ENCODE measurements at regions not wholly inside any gene's neighbourhood (a gene's known extent, or its start where the extent isn't known, plus 50 kb on each side); places are given as distances from the start of the nearest gene placed in this dataset.

DNA sequence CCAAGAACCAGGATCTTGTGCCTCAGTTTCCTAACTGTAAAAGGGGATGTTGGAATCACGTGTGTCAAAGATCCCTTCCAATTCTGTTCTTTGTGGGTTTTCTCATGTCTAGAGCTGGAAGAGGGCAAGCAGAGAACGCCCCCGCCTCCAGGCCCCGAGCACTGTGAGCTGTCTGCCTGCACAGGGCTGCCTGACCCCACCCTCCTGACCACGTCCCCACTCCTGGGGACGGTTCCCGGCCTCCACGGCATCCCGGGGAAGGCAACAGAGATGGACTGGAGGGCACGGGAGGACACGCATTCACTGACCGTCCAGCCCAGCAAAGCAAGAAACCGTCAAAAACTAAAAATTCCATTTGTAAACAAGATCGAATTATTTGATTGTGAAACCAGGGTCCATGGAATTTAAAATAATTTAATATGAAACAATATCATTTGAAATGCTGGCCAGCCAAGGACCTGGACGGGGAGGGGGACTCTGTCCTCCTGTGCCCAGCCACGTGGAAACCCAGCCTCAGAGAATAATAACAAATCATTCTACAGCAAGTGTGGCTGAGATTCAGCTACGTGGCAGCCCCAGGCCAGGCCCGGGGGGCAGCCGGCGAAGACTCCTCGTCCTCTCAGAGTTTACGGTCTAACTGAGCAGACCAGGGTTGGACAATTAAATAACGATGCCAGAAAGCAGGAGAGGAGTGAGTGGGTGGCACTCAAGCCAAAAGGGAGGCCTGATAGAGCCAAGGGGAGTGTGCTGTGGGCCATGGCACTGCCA lies 87.3 kb upstream of the DIO3 start:
- no peaks in the 10 kb centered on the region for H3K4me1 ChIP-seq (ENCODE audit: insufficient read depth, low read length, poor library complexity, severe bottlenecking)
- H3K9me2 ChIP-seq (ENCODE audit: insufficient read depth, low read length): no peaks in the 10 kb centered on the region
- H2AFZ ChIP-seq (ENCODE audit: low read length): no peak overlapping the region
- ChIA-PET POLR2A (no interaction called here), CTCF (ENCODE audit: unreplicated experiment) (no interaction called here)
- no peaks in the 10 kb centered on the region for H3K36me3 ChIP-seq (ENCODE audit: insufficient read depth, low read length)
- H3K9me3 ChIP-seq (ENCODE audit: low read length): no peaks in the 10 kb centered on the region
- intact Hi-C loops (cut with micrococcal nuclease; ENCODE audit: unreplicated experiment): no loop called here
- H3K4me2 ChIP-seq (ENCODE audit: low read length): no peak overlapping the region
- H3K79me2 ChIP-seq (ENCODE audit: insufficient read depth, low read depth, low read length): no peaks in the 10 kb centered on the region
- H4K20me1 ChIP-seq (ENCODE audit: insufficient read depth, low read length): no peaks in the 10 kb centered on the region
- no peak for DNase-seq (ENCODE audit: low spot score)
- no peak overlapping the region for H3K27ac ChIP-seq (ENCODE audit: low read depth, low read length, poor library complexity, severe bottlenecking)
- TF ChIP-seq EZH2phosphoT487 (IDR thresholded peaks at IDR 0.05; ENCODE audit: borderline replicate concordance, low read depth, low read length): no peak
- TF ChIP-seq, protein P1, sequence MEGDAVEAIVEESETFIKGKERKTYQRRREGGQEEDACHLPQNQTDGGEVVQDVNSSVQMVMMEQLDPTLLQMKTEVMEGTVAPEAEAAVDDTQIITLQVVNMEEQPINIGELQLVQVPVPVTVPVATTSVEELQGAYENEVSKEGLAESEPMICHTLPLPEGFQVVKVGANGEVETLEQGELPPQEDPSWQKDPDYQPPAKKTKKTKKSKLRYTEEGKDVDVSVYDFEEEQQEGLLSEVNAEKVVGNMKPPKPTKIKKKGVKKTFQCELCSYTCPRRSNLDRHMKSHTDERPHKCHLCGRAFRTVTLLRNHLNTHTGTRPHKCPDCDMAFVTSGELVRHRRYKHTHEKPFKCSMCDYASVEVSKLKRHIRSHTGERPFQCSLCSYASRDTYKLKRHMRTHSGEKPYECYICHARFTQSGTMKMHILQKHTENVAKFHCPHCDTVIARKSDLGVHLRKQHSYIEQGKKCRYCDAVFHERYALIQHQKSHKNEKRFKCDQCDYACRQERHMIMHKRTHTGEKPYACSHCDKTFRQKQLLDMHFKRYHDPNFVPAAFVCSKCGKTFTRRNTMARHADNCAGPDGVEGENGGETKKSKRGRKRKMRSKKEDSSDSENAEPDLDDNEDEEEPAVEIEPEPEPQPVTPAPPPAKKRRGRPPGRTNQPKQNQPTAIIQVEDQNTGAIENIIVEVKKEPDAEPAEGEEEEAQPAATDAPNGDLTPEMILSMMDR (conservative IDR thresholded peaks at IDR 0.05; ENCODE audit: low read length): no peak
- H3K4me3 ChIP-seq (ENCODE audit: low read depth, low read length, poor library complexity, severe bottlenecking): no peak overlapping the region
- BruUV-seq (replicated peaks): no TSS peak

DNA sequence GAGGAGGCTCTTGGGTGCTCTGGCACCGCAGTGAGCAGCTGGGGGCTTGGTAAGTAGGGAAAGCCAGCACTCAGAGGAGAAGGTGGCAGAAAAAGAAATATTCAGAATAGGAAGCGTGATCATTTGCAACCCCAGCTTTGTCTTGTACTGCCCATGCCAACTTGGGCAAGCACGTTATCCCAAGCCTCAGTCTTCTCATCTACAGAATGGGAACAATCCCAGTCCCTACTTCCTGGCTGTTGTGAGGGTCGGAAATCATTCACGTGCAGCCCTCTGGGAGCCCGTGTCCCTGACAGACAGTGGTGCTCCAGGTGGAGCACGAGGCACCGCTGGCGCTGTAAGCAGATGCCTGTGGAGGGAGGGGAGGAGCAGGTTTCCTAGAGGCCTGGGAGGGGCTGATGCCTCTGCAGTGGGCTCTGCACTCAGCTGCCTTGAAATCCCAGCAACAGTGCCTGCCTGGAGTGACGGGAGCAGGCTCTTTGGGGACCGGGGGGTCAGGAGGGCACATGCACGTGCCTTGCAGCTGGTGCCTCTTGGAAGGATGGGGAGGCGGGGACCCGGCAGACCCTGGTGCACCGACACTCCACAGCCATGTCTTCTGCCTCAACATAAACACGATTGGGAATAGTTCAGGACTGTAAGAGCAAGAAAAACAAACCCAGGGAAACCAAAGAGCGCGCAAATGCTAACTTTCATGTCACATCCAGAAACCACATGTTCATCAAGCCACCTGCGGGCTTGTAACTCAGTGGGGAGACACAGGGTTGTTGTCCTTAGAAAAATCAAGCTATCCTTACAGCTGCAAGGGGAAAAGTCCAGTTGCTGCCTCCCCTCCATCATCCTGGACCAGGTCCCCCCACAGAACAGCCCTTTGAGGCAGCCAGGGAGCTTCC lies 86.5 kb upstream of the DIO3 start:
- intact Hi-C loops (cut with micrococcal nuclease; ENCODE audit: unreplicated experiment): no loop called here
- no peaks in the 10 kb centered on the region for H3K79me2 ChIP-seq (ENCODE audit: insufficient read depth, low read depth, low read length)
- H4K20me1 ChIP-seq (ENCODE audit: insufficient read depth, low read length): no peaks in the 10 kb centered on the region
- no peak overlapping the region for H3K27ac ChIP-seq (ENCODE audit: low read depth, low read length, poor library complexity, severe bottlenecking)
- H3K4me2 ChIP-seq (ENCODE audit: low read length): no peak overlapping the region
- no peak for TF ChIP-seq EZH2phosphoT487 (IDR thresholded peaks at IDR 0.05; ENCODE audit: borderline replicate concordance, low read depth, low read length)
- TF ChIP-seq, protein P1 (conservative IDR thresholded peaks at IDR 0.05; ENCODE audit: low read length): no peak
- H3K4me3 ChIP-seq (ENCODE audit: low read depth, low read length, poor library complexity, severe bottlenecking): no peak overlapping the region
- POLR2A ChIA-PET: no interaction called here
- no peaks in the 10 kb centered on the region for H3K9me3 ChIP-seq (ENCODE audit: low read length)
- no peak overlapping the region for H2AFZ ChIP-seq (ENCODE audit: low read length)
- no peaks in the 10 kb centered on the region for H3K9me2 ChIP-seq (ENCODE audit: insufficient read depth, low read length)
- no TSS peak for BruUV-seq (replicated peaks)
- CTCF ChIA-PET (ENCODE audit: unreplicated experiment): no interaction called here
- no peaks in the 10 kb centered on the region for H3K36me3 ChIP-seq (ENCODE audit: insufficient read depth, low read length)
- no peak for DNase-seq (ENCODE audit: low spot score)
- no peaks in the 10 kb centered on the region for H3K4me1 ChIP-seq (ENCODE audit: insufficient read depth, low read length, poor library complexity, severe bottlenecking)

Measured in OCI-LY7 (cell line).